Hematopoietic multipotent progenitor cell treated with erythropoietin and hydrocortisone succinate and interleukin-3 and kit ligand, for 8 days (in vitro differentiated cells): ENCODE measurements at regions not wholly inside any gene's neighbourhood (a gene's known extent, or its start where the extent isn't known, plus 50 kb on each side); places are given as distances from the start of the nearest gene placed in this dataset.
A peak's percentile ranks its signal among the peaks of the same experiment; 100 is the strongest.

Experiments used
- DNase-seq: peaks from one replicate; pipeline ENCODE4 v3.0.0-alpha.2; 2015

- DNase-seq = no peak
These were observed 525.6 kb downstream of the MDFIC start for GRCh38 chr7:115447495-115447894.

- no peak for DNase-seq
These were observed 519.1 kb downstream of the MDFIC start for GRCh38 chr7:115441033-115441432.

- no peak for DNase-seq
These were observed 513.3 kb downstream of the MDFIC start for GRCh38 chr7:115435178-115435577.

GRCh38 chr7:115429918-115430317 lies 508.0 kb downstream of the MDFIC start:
- DNase-seq = no peak

GRCh38 chr7:115417662-115418061 lies 495.8 kb downstream of the MDFIC start:
- no peak for DNase-seq

- DNase-seq = peak; percentile 5
These were observed 489.2 kb downstream of the MDFIC start for GRCh38 chr7:115410972-115411686.

GRCh38 chr7:115410434-115410820 lies 488.5 kb downstream of the MDFIC start:
- DNase-seq = no peak

GRCh38 chr7:115409682-115410433 lies 488.0 kb downstream of the MDFIC start:
- no peak for DNase-seq

- DNase-seq = no peak
These were observed 484.3 kb downstream of the MDFIC start for GRCh38 chr7:115406219-115406618.

- no peak for DNase-seq
These were observed 465.2 kb downstream of the MDFIC start for GRCh38 chr7:115387137-115387536.

- DNase-seq = no peak
These were observed 457.4 kb downstream of the MDFIC start for GRCh38 chr7:115379321-115379720.

- no peak for DNase-seq
These were observed 447.1 kb downstream of the MDFIC start for GRCh38 chr7:115368998-115369397.

- DNase-seq = no peak
These were observed 442.0 kb downstream of the MDFIC start for GRCh38 chr7:115363916-115364315.

GRCh38 chr7:115359955-115360354 lies 438.1 kb downstream of the MDFIC start:
- DNase-seq = no peak

GRCh38 chr7:115359119-115359518 lies 437.2 kb downstream of the MDFIC start:
- no peak for DNase-seq

- no peak for DNase-seq
These were observed 435.8 kb downstream of the MDFIC start for GRCh38 chr7:115357703-115357999.

GRCh38 chr7:115356999-115357702 lies 435.3 kb downstream of the MDFIC start:
- no peak for DNase-seq

GRCh38 chr7:115356139-115356746 lies 434.3 kb downstream of the MDFIC start:
- DNase-seq = no peak

- no peak for DNase-seq
These were observed 433.0 kb downstream of the MDFIC start for GRCh38 chr7:115354925-115355324.

GRCh38 chr7:115352375-115352774 lies 430.5 kb downstream of the MDFIC start:
- DNase-seq = no peak

GRCh38 chr7:115350764-115351163 lies 428.9 kb downstream of the MDFIC start:
- no peak for DNase-seq

- DNase-seq = no peak
These were observed 427.7 kb downstream of the MDFIC start for GRCh38 chr7:115349635-115350034.

GRCh38 chr7:115346685-115347084 lies 424.8 kb downstream of the MDFIC start:
- no peak for DNase-seq

- no peak for DNase-seq
These were observed 418.9 kb downstream of the MDFIC start for GRCh38 chr7:115340828-115341227.
